H9 (cell line): ENCODE measurements at regions not wholly inside any gene's neighbourhood (a gene's known extent, or its start where the extent isn't known, plus 50 kb on each side); places are given as distances from the start of the nearest gene placed in this dataset.

ENCODE experiments used
- DNase-seq: peaks from one replicate; pipeline ENCODE4 v3.0.0-alpha.2; 2017
- H2AFZ ChIP-seq: one replicate; pipeline ENCODE4 v1.6.1; 2013; ENCODE audit warnings: mild to moderate bottlenecking, low read length, control low read depth, moderate library complexity
- H2AK5ac ChIP-seq: 2 replicates; pipeline ENCODE4 v1.6.1; 2013; ENCODE audit warnings: low read length, control low read depth, mixed read lengths; ENCODE audit not compliant: insufficient read length
- H2BK120ac ChIP-seq: one replicate; pipeline ENCODE4 v1.6.1; 2013; ENCODE audit warnings: low read depth, mild to moderate bottlenecking, low read length, control low read depth, inconsistent platforms; ENCODE audit not compliant: poor library complexity, severe bottlenecking
- H2BK12ac ChIP-seq: 2 replicates; pipeline ENCODE4 v1.6.1; 2013; ENCODE audit warnings: low read length, control low read depth, mixed read lengths, low read depth; ENCODE audit not compliant: insufficient read length
- H2BK15ac ChIP-seq: 2 replicates; pipeline ENCODE4 v1.6.1; 2013; ENCODE audit warnings: low read depth, low read length, control low read depth
- H2BK20ac ChIP-seq: one replicate; pipeline ENCODE4 v1.6.1; 2013; ENCODE audit warnings: low read depth, mild to moderate bottlenecking, low read length, control low read depth, inconsistent platforms; ENCODE audit not compliant: poor library complexity, severe bottlenecking
- H2BK5ac ChIP-seq: 2 replicates; pipeline ENCODE4 v1.6.1; 2013; ENCODE audit warnings: low read length, control low read depth, mixed read lengths; ENCODE audit not compliant: insufficient read length
- H3K14ac ChIP-seq: 2 replicates; pipeline ENCODE4 v1.6.1; 2013; ENCODE audit warnings: low read length, control low read depth; ENCODE audit not compliant: insufficient read depth
- H3K18ac ChIP-seq: 2 replicates; pipeline ENCODE4 v1.6.1; 2013; ENCODE audit warnings: low read depth, mild to moderate bottlenecking, mixed read lengths, low read length, control low read depth; ENCODE audit not compliant: insufficient read length
- H3K23ac ChIP-seq: 2 replicates; pipeline ENCODE4 v1.6.1; 2013; ENCODE audit warnings: low read length, control low read depth, mixed read lengths, low read depth; ENCODE audit not compliant: insufficient read length
- H3K23me2 ChIP-seq: 2 replicates; pipeline ENCODE4 v1.6.1; 2013; ENCODE audit warnings: low read depth, mild to moderate bottlenecking, mixed read lengths, low read length, control low read depth; ENCODE audit not compliant: insufficient read length, poor library complexity, severe bottlenecking
- H3K27ac ChIP-seq: 2 replicates; pipeline ENCODE4 v1.5.1; 2013; ENCODE audit warnings: low read length, control low read depth, mixed read lengths, low read depth; ENCODE audit not compliant: insufficient read length
- H3K27me3 ChIP-seq: 2 replicates; pipeline ENCODE4 v1.6.1; 2013; ENCODE audit warnings: low read length, control low read depth, inconsistent platforms; ENCODE audit not compliant: insufficient read depth
- H3K4ac ChIP-seq: 2 replicates; pipeline ENCODE4 v1.6.1; 2013; ENCODE audit warnings: low read depth, mild to moderate bottlenecking, control low read depth, inconsistent platforms, low read length, moderate library complexity
- H3K4me1 ChIP-seq: 2 replicates; pipeline ENCODE4 v1.6.1; 2013; ENCODE audit warnings: low read length, control low read depth, inconsistent platforms; ENCODE audit not compliant: insufficient read depth
- H3K4me2 ChIP-seq: 2 replicates; pipeline ENCODE4 v1.6.1; 2013; ENCODE audit warnings: low read length, control low read depth, mixed read lengths; ENCODE audit not compliant: insufficient read length, insufficient read depth
- H3K56ac ChIP-seq: 2 replicates; pipeline ENCODE4 v1.6.1; 2013; ENCODE audit warnings: low read depth, mild to moderate bottlenecking, mixed read lengths, low read length, control low read depth; ENCODE audit not compliant: insufficient read length
- H3K79me1 ChIP-seq: 2 replicates; pipeline ENCODE4 v1.6.1; 2013; ENCODE audit warnings: low read depth, mild to moderate bottlenecking, moderate library complexity, low read length, control low read depth, inconsistent platforms; ENCODE audit not compliant: insufficient read depth, poor library complexity, severe bottlenecking
- H3K79me2 ChIP-seq: 2 replicates; pipeline ENCODE4 v1.6.1; 2013; ENCODE audit warnings: low read length, control low read depth, inconsistent platforms; ENCODE audit not compliant: insufficient read depth
- H3K9ac ChIP-seq: 2 replicates; pipeline ENCODE4 v1.6.1; 2013; ENCODE audit warnings: low read length, control low read depth, mixed read lengths; ENCODE audit not compliant: insufficient read length; ENCODE audit errors: extremely low read depth
- H3K9me3 ChIP-seq: one replicate; pipeline ENCODE4 v1.6.1; 2013; ENCODE audit warnings: low read depth, low read length, inconsistent platforms; ENCODE audit not compliant: control insufficient read depth
- H3T11ph ChIP-seq: one replicate; pipeline ENCODE4 v1.6.1; 2013; ENCODE audit warnings: mild to moderate bottlenecking, low read length, control low read depth, inconsistent platforms
- H4K20me1 ChIP-seq: one replicate; pipeline ENCODE4 v1.6.1; 2013; ENCODE audit not compliant: control insufficient read depth, insufficient read length, insufficient read depth
- H4K5ac ChIP-seq: 2 replicates; pipeline ENCODE4 v1.6.1; 2013; ENCODE audit warnings: low read depth, mild to moderate bottlenecking, mixed read lengths, low read length, control low read depth; ENCODE audit not compliant: insufficient read length
- H4K8ac ChIP-seq: replicated peaks from 2 replicates; pipeline ENCODE4 v1.6.1; 2013; ENCODE audit warnings: low read length, control low read depth, mixed read lengths, low read depth; ENCODE audit not compliant: insufficient read length
- H4K91ac ChIP-seq: 2 replicates; pipeline ENCODE4 v1.6.1; 2013; ENCODE audit warnings: low read depth, mild to moderate bottlenecking, moderate library complexity, mixed read lengths, low read length, control low read depth; ENCODE audit not compliant: insufficient read length
- H3K27ac Mint-ChIP-seq, 3 experiments: 2 replicates in 2 of 3; 3 replicates in 1 of 3; pipeline ENCODE4 v1.8.0; 2020 to 2021; ENCODE audit warnings: mixed read lengths in 3 of 3, mild to moderate bottlenecking in 1 of 3, moderate library complexity in 1 of 3
- H3K27me3 Mint-ChIP-seq: 2 replicates; pipeline ENCODE4 v1.8.0; 2021; ENCODE audit warnings: low read depth, mild to moderate bottlenecking, moderate library complexity, mixed read lengths
- H3K36me3 Mint-ChIP-seq, 3 experiments: 2 replicates in 2 of 3; 3 replicates in 1 of 3; pipeline ENCODE4 v1.8.0; 2020 to 2021; ENCODE audit warnings: low read depth in 3 of 3, mixed read lengths in 3 of 3; ENCODE audit not compliant: insufficient read depth in 1 of 3
- H3K4me1 Mint-ChIP-seq, 2 experiments: 2 replicates each; pipeline ENCODE4 v1.8.0; 2020; ENCODE audit warnings: mixed read lengths in 2 of 2
- H3K4me3 Mint-ChIP-seq, 2 experiments: 2 replicates in 1 of 2; 3 replicates in 1 of 2; pipeline ENCODE4 v1.8.0; 2020 to 2021; ENCODE audit warnings: mild to moderate bottlenecking in 2 of 2, mixed read lengths in 2 of 2, moderate library complexity in 1 of 2
- H3K9me3 Mint-ChIP-seq, 2 experiments: 2 replicates in 1 of 2; 3 replicates in 1 of 2; pipeline ENCODE4 v1.8.0; 2020; ENCODE audit warnings: mild to moderate bottlenecking in 2 of 2, mixed read lengths in 2 of 2, moderate library complexity in 1 of 2
- CTCF ChIP-seq: fragments of 200-600 bp; sonication (generic); conservative IDR thresholded peaks from 3 replicates; pipeline ENCODE4 v1.8.0; 2021; ENCODE audit warnings: antibody characterized with exemption, mild to moderate bottlenecking
- WGBS: extraction: QIAGEN DNeasy Blood & Tissue Kit; methylation state at CpG from one replicate; pipeline ENCODE4 v1.1.7; 2013; ENCODE audit warnings: missing lambda C conversion rate, low lambda C conversion rate, mixed read lengths; ENCODE audit not compliant: insufficient read length; ENCODE audit errors: extremely low coverage; 5-methylcytosine and 5-hydroxymethylcytosine counted together

GRCh38 chr6:2433266-2433665, 187.9 kb upstream of the GMDS start:
- Histone ChIP-seq H3K9ac (no peak overlapping the region), H3K79me1 (no peaks in the 10 kb centered on the region), H3K56ac (no peak overlapping the region), H3K23ac (no peak overlapping the region), H3K4me2 (no peak overlapping the region), H2BK15ac (no peak overlapping the region), H2BK12ac (no peak overlapping the region), H3K18ac (no peak overlapping the region), H3K4ac (no peak overlapping the region), H4K91ac (no peak overlapping the region), H4K20me1 (no peaks in the 10 kb centered on the region), H3K79me2 (no peaks in the 10 kb centered on the region), H3K27me3 (no peaks in the 10 kb centered on the region), H3K23me2 (no peaks in the 10 kb centered on the region), H2BK5ac (no peak overlapping the region), H4K5ac (no peak overlapping the region), H3K4me1 (no peaks in the 10 kb centered on the region), H4K8ac (no peak overlapping the region), H2BK120ac (no peak overlapping the region), H3K9me3 (no peaks in the 10 kb centered on the region), H2BK20ac (no peak overlapping the region), H2AK5ac (no peak overlapping the region), H3K14ac (no peak overlapping the region), H3T11ph (no peak overlapping the region), H3K27ac (no peak overlapping the region), H2AFZ (no peak overlapping the region)
- no peak overlapping the region for H3K27ac Mint-ChIP-seq
- no peaks in the 10 kb centered on the region for H3K9me3 Mint-ChIP-seq
- H3K27me3 Mint-ChIP-seq, result no peaks in the 10 kb centered on the region
- TF ChIP-seq CTCF, result no peak
- DNase-seq, result no peak
- peaks cover 0 to 2% of the 10 kb centered on the region in 2 experiments; a peak in 2 of 4 replicates for H3K4me1 Mint-ChIP-seq
- H3K4me3 Mint-ChIP-seq, result no peak overlapping the region
- WGBS, result no CpG with 5 or more reads among the region's 5 CpGs
- no peaks in the 10 kb centered on the region for H3K36me3 Mint-ChIP-seq
